ENCODE measurements at regions not wholly inside any gene's neighbourhood (a gene's known extent, or its start where the extent isn't known, plus 50 kb on each side); places are given as distances from the start of the nearest gene placed in this dataset.

DNA sequence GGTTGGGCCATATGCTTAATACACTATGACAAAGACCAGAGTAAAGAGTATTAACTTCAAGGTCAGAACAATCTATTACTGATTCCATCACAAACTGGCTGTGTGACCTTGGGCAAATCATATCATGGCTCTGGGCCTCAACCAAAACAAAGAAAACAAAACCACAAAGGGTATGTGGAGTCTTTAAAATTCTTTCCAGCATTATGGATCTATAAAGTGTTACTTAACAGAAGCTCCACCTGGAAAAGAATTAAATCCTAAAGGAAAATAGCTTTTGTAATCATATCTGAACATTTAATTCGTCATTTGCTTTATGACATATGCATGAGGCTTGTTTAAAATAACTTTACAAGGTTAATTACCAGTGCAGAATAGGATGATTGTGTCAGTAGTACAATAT lies 265.5 kb downstream of the SATB1 start:
- intact Hi-C loops (cut with DNase I; ENCODE audit: low total_unique reads) = no loop called here
- WGBS, 5 donors = 65 to 80% (median 79%) methylated on average over 1 of the region's 1 CpG
- no peak overlapping the region for H3K4me3 ChIP-seq

DNA sequence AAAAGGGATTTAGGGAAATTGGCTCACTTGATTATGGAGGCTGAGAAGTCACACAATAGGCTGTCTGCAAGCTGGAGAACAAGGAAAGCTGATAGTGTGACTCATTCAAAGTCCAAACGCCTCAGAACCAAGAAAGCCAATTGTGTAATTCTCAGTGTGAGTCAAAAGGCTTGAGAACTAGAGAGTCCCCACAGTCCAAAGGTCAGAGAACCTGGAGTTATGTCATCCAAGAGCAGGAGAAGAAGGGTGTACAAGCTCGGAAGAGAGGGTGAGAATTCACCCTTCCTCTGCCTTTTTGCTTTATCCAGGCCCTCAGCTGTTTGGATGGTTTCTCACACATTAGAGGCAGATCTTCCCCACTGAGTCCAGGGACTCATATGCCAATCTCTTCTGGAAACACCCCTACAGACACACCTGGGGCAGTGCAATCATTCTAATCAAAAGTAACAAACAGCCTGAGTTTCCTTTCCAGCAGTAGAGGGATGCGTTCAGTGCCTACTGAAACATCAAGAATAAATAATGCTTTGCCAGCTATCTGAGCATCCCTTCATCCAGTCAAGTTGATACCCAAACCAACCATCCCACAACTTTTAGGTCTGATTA lies 271.5 kb downstream of the SATB1 start:
- H3K27ac ChIP-seq = no peak overlapping the region
- no peaks in the 10 kb centered on the region for H3K9me3 ChIP-seq
- no peak for TF ChIP-seq POLR2A (IDR thresholded peaks at IDR 0.05)
- TF ChIP-seq EP300 (IDR thresholded peaks at IDR 0.05) = no peak
- TF ChIP-seq POLR2AphosphoS5 (IDR thresholded peaks at IDR 0.05) = peak in 1 of 3 donors; percentile 50
- TF ChIP-seq, protein P1, sequence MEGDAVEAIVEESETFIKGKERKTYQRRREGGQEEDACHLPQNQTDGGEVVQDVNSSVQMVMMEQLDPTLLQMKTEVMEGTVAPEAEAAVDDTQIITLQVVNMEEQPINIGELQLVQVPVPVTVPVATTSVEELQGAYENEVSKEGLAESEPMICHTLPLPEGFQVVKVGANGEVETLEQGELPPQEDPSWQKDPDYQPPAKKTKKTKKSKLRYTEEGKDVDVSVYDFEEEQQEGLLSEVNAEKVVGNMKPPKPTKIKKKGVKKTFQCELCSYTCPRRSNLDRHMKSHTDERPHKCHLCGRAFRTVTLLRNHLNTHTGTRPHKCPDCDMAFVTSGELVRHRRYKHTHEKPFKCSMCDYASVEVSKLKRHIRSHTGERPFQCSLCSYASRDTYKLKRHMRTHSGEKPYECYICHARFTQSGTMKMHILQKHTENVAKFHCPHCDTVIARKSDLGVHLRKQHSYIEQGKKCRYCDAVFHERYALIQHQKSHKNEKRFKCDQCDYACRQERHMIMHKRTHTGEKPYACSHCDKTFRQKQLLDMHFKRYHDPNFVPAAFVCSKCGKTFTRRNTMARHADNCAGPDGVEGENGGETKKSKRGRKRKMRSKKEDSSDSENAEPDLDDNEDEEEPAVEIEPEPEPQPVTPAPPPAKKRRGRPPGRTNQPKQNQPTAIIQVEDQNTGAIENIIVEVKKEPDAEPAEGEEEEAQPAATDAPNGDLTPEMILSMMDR (IDR thresholded peaks at IDR 0.05) = no peak
- no peaks in the 10 kb centered on the region for H3K36me3 ChIP-seq
- intact Hi-C loops (cut with DNase I; ENCODE audit: low total_unique reads) = no loop called here
- H3K27me3 ChIP-seq = no peaks in the 10 kb centered on the region
- WGBS, 5 donors = 23 to 45% (median 33%) methylated on average over 3 of the region's 3 CpGs
- no peak overlapping the region for H3K4me3 ChIP-seq
- H3K4me1 ChIP-seq = peaks cover 0 to 4% (median 0%) of the 10 kb centered on the region in 4 donors
- peak in 1 of 2 donors; percentile 63 for DNase-seq

More for the DNA sequence above, 265.5 kb downstream of the SATB1 start:
- Histone ChIP-seq H3K9me3 (no peaks in the 10 kb centered on the region), H3K27me3 (no peaks in the 10 kb centered on the region), H3K36me3 (no peaks in the 10 kb centered on the region), H3K4me1 (no peaks in the 10 kb centered on the region), H3K27ac (no peak overlapping the region)
- DNase-seq = no peak
- TF ChIP-seq POLR2AphosphoS5 (IDR thresholded peaks at IDR 0.05) (no peak), EP300 (IDR thresholded peaks at IDR 0.05) (no peak), POLR2A (IDR thresholded peaks at IDR 0.05) (no peak)
- TF ChIP-seq, protein P1 (IDR thresholded peaks at IDR 0.05) = no peak

DNA sequence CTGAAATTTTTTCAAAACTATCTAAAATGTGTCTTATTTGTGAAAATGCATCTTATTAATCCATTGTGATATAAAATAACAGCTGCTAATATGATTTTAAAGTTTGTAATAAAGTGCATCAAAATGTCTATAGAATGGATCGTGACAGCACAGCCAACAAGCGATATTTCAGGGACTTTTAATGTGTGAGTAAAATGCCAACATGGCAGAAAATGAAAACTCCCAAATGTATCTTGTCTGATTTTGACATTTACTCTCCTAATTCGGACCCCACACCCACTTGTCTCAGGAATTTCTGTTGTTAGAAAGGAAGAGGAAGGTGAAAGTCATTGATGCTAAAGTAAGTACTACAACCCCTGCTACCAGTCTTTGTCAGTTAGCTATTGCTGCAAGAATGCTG lies 273.9 kb downstream of the SATB1 start:
- no peak overlapping the region for H3K27ac ChIP-seq
- H3K27me3 ChIP-seq = no peaks in the 10 kb centered on the region
- 82 to 94% (median 87%) methylated on average over 3 of the region's 3 CpGs for WGBS, 5 donors
- intact Hi-C loops (cut with DNase I; ENCODE audit: low total_unique reads) = no loop called here
- peaks cover 0 to 4% (median 0%) of the 10 kb centered on the region in 4 donors for H3K4me1 ChIP-seq
- H3K4me3 ChIP-seq = no peak overlapping the region
- H3K36me3 ChIP-seq = no peaks in the 10 kb centered on the region
- TF ChIP-seq POLR2A (IDR thresholded peaks at IDR 0.05) (no peak), EP300 (IDR thresholded peaks at IDR 0.05) (no peak), POLR2AphosphoS5 (IDR thresholded peaks at IDR 0.05) (no peak)
- TF ChIP-seq, protein P1 (IDR thresholded peaks at IDR 0.05) = no peak
- no peak for DNase-seq
- no peaks in the 10 kb centered on the region for H3K9me3 ChIP-seq

DNA sequence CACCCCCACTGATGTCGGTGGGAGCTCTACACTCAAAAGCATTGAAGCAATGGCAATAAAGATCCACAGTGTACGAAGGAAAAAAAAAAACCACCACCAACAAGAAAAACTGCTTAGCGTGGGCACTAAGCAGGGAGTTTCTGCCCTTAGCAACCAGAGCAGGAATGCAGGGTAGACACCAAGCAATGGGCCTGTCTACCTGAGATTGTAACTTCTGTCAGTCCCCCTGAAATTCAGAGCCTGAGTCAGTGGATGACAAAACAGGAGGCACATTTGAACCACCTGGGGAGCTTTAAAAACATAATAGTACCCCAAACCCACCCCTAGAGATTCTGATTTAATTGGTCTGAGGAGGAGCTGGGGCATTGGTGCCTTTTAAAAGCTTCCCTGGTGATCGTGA lies 275.2 kb downstream of the SATB1 start:
- 81 to 86% (median 84%) methylated on average over 4 of the region's 4 CpGs for WGBS, 5 donors
- H3K4me1 ChIP-seq = peaks cover 0 to 4% (median 0%) of the 10 kb centered on the region in 4 donors
- H3K27ac ChIP-seq = no peak overlapping the region
- DNase-seq = no peak
- H3K9me3 ChIP-seq = no peaks in the 10 kb centered on the region
- intact Hi-C loops (cut with DNase I; ENCODE audit: low total_unique reads) = no loop called here
- no peak overlapping the region for H3K4me3 ChIP-seq
- TF ChIP-seq POLR2AphosphoS5 (IDR thresholded peaks at IDR 0.05) = no peak
- TF ChIP-seq EP300 (IDR thresholded peaks at IDR 0.05) = no peak
- TF ChIP-seq, protein P1 (IDR thresholded peaks at IDR 0.05) = no peak
- no peak for TF ChIP-seq POLR2A (IDR thresholded peaks at IDR 0.05)
- H3K36me3 ChIP-seq = no peaks in the 10 kb centered on the region
- H3K27me3 ChIP-seq = no peaks in the 10 kb centered on the region

All from stomach (tissue), 8 donors.